Fibroblast of lung (primary cell): ENCODE measurements at regions not wholly inside any gene's neighbourhood (a gene's known extent, or its start where the extent isn't known, plus 50 kb on each side); places are given as distances from the start of the nearest gene placed in this dataset.

Experiments used
- EZH2 ChIP-seq: IDR thresholded peaks from 2 replicates; pipeline ENCODE4 v1.5.1; 2012; ENCODE audit warnings: low read length, control low read depth, mild to moderate bottlenecking; ENCODE audit errors: missing control alignments
- TF ChIP-seq, protein P1 (sequence below), 2 donors: IDR thresholded peaks in 1 of 2; conservative IDR thresholded peaks in 1 of 2; 1 replicate in 1 of 2; 2 replicates in 1 of 2; pipeline ENCODE4 v1.5.1; 2011 to 2012; ENCODE audit warnings: low read length in 2 of 2, control low read depth in 1 of 2, inconsistent platforms in 1 of 2, low read depth in 1 of 2, mild to moderate bottlenecking in 1 of 2

DNA sequence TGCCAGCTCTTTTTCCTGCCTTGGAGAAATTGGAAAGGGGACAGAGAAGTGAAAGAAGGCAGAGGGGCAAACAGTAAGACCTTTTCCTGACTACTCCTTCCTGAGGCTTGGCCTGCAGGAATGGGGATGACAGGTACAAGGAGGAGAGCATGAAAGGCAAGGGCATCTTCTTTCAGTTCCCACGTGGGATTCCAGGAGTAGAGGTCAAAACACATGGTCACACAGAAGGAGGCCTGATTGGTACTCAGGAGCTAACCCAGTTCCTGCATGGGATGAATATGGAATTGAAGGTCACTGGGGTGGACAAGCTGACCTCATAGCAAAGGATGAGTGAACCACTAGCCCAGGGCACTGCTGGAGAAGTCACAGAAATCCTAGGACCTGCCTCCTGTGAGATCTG is 112.5 kb upstream of the ZNF366 start:
- TF ChIP-seq, protein P1, sequence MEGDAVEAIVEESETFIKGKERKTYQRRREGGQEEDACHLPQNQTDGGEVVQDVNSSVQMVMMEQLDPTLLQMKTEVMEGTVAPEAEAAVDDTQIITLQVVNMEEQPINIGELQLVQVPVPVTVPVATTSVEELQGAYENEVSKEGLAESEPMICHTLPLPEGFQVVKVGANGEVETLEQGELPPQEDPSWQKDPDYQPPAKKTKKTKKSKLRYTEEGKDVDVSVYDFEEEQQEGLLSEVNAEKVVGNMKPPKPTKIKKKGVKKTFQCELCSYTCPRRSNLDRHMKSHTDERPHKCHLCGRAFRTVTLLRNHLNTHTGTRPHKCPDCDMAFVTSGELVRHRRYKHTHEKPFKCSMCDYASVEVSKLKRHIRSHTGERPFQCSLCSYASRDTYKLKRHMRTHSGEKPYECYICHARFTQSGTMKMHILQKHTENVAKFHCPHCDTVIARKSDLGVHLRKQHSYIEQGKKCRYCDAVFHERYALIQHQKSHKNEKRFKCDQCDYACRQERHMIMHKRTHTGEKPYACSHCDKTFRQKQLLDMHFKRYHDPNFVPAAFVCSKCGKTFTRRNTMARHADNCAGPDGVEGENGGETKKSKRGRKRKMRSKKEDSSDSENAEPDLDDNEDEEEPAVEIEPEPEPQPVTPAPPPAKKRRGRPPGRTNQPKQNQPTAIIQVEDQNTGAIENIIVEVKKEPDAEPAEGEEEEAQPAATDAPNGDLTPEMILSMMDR (conservative IDR thresholded peaks at IDR 0.05 in 1 of 2, IDR thresholded peaks at IDR 0.05 in 1 of 2; ENCODE audit: low read depth in 1 of 2, low read length in 2 of 2) = no peak
- no peak for TF ChIP-seq EZH2
